Mesodermal cell (in vitro differentiated cells): ENCODE measurements at regions not wholly inside any gene's neighbourhood (a gene's known extent, or its start where the extent isn't known, plus 50 kb on each side); places are given as distances from the start of the nearest gene placed in this dataset.
A peak's percentile ranks its signal among the peaks of the same experiment; 100 is the strongest.

Experiments
- H3K27ac ChIP-seq: 2 replicates; pipeline ENCODE4 v1.7.0; 2013; ENCODE audit warnings: mild to moderate bottlenecking, low read depth, low read length, moderate library complexity; ENCODE audit not compliant: severe bottlenecking
- H3K36me3 ChIP-seq: 2 replicates; pipeline ENCODE4 v1.7.1; 2013; ENCODE audit warnings: mild to moderate bottlenecking, low read length, moderate library complexity; ENCODE audit not compliant: control insufficient read depth, insufficient read depth
- H3K4me1 ChIP-seq: one replicate; pipeline ENCODE4 v1.7.1; 2013; ENCODE audit warnings: mild to moderate bottlenecking, low read length; ENCODE audit not compliant: insufficient read depth, control insufficient read depth, poor library complexity, severe bottlenecking
- H3K4me3 ChIP-seq: 2 replicates; pipeline ENCODE4 v1.7.0; 2013; ENCODE audit warnings: low read length, control low read depth, mild to moderate bottlenecking; ENCODE audit not compliant: insufficient read depth, poor library complexity, severe bottlenecking; ENCODE audit errors: extremely low read depth
- H3K9me3 ChIP-seq: 2 replicates; pipeline ENCODE4 v1.7.1; 2013; ENCODE audit warnings: mild to moderate bottlenecking, low read length, moderate library complexity; ENCODE audit not compliant: control insufficient read depth
- WGBS, 2 experiments: methylation state at CpG; one replicate each; pipeline ENCODE4 v1.1.5; 2013; ENCODE audit warnings: missing lambda C conversion rate in 2 of 2; ENCODE audit not compliant: insufficient coverage in 2 of 2; 5-methylcytosine and 5-hydroxymethylcytosine counted together

DNA sequence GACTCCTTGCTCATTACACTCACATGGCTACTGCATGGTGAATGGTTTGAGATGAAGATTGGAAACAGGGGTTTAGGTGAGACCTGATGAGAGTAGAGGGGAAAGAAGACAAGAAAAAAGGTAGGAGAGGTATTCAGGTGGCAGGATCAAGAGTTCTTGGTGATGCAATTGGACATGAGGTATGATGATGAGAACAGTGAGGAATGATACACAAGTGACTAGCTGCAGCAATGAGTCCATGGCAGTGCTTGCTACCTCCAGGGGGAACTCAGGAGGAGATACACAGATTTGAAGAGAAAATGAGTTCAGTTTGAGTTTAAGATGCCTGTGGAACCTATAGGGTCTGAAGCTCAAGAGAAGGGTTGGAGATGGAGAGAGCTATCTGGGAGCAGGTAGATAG, 62.1 kb upstream of the NFE2L2 start:
- Histone ChIP-seq H3K27ac (no peak overlapping the region), H3K4me3 (no peak overlapping the region), H3K4me1 (peaks cover 16% of the 10 kb centered on the region), H3K9me3 (no peaks in the 10 kb centered on the region), H3K36me3 (no peaks in the 10 kb centered on the region)

- Histone ChIP-seq H3K27ac (no peak overlapping the region), H3K36me3 (no peaks in the 10 kb centered on the region), H3K9me3 (no peaks in the 10 kb centered on the region), H3K4me3 (no peak overlapping the region), H3K4me1 (peaks cover 20% of the 10 kb centered on the region)
- 95 to 100% methylated on average over 1 of the region's 1 CpG for WGBS, 2 experiments
These were observed 62.5 kb upstream of the NFE2L2 start for GRCh38 chr2:177327009-177327408.

DNA sequence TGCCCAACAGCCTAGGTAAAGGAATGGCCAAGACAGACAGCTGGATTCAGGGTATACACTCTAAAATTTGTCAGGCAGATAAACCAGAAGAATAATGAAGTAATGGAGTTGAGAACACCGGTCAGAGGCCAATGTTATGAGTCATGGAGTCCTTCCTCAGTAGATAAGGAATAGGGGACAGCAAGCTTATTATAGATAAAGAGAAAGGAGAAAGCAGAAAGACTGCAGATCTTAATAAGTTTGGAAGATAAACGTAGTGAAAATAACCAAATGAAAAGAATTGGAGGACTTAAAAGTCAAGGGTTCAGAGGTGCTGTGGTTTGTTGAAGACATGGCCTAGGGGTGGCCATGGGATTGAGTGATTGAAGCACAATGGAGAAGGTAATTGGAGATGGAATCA, 63.5 kb upstream of the NFE2L2 start:
- Histone ChIP-seq H3K36me3 (no peaks in the 10 kb centered on the region), H3K27ac (no peak overlapping the region), H3K4me1 (peaks cover 27% of the 10 kb centered on the region), H3K9me3 (no peaks in the 10 kb centered on the region), H3K4me3 (no peak overlapping the region)
- WGBS, 2 experiments: 81 to 94% methylated on average over 2 of the region's 2 CpGs

DNA sequence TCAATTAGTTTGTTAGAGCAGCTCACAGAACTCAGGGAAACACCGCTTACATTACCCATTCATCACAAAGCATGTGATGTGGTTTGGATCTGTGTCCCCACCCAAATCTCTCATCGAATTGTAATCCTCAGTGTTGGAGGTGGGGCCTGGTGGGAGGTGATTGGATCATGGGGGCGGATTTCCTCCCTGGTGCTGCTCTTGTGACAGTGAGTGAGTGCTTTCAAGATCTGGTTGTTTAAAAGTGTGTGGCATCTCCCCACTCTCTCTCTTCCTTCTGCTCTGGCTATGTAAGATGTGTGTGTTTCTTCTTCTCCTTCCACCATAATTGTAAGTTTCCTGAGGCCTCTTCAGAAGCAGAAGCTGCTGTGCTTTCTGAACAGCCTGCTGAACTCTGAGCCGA, 63.5 kb upstream of the AGPS start:
- Histone ChIP-seq H3K36me3 (no peaks in the 10 kb centered on the region), H3K9me3 (no peaks in the 10 kb centered on the region), H3K4me3 (no peak overlapping the region), H3K4me1 (peaks cover 29% of the 10 kb centered on the region), H3K27ac (no peak overlapping the region)
- no CpG with 5 or more reads among the region's 4 CpGs for WGBS, 2 experiments

DNA sequence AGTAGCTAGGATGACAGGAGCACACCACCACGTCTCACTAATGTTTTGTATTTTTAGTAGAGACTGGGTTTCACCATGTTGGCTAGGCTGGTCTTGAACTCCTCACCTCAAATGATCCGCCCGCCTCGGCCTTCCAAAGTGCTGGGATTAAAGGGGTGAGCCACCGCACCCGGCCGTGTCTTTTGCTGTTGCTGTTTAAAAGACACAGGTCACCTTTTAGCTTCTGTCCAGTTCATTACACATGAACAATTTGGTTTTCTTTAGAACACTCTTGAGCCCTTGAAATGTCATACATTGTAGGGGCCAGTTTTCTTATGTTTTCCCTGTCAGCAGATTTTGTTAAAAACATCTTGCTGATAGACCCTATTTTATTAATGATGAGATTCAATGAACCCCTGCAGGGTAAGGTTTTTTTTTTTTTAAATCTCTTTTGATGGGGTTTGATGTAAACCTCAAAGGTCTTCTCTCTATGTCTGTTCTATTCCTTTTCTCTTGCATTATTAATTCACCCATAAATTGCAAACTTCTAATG, 61.0 kb upstream of the AGPS start:
- Histone ChIP-seq H3K36me3 (no peaks in the 10 kb centered on the region), H3K4me1 (peaks cover 31% of the 10 kb centered on the region), H3K9me3 (no peaks in the 10 kb centered on the region), H3K27ac (no peak overlapping the region), H3K4me3 (no peak overlapping the region)
- WGBS, 2 experiments: 80 to 100% methylated on average over 3 to 6 of the region's 7 CpGs

- H3K9me3 ChIP-seq: no peaks in the 10 kb centered on the region
- WGBS, 2 experiments: 0 to 26% methylated on average over 2 to 6 of the region's 9 CpGs
- no peak overlapping the region for H3K4me3 ChIP-seq
- H3K36me3 ChIP-seq: no peaks in the 10 kb centered on the region
- H3K4me1 ChIP-seq: peaks cover 29% of the 10 kb centered on the region
- peak overlapping the region; percentile 92 for H3K27ac ChIP-seq
These were observed 60.3 kb upstream of the AGPS start for GRCh38 chr2:177332026-177332991.

DNA sequence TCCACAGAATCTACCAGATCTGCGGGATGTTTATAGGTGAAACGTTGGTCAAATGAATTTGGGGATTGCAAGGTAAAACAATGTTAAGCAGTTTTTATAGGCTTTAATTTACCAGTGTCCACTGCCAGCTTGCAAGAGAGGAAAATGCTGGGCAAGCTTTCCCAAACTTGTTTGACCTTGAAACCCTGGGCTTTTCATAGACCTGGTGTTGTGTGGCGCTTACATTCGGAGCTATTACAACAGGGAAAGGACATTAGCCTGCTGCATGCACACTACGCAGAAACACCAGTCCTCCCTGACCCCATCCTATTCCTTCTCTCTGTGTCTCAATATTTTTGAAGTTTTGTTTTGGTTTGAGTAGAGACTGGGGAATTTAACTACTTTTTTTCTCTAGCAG, 59.6 kb upstream of the AGPS start:
- no peaks in the 10 kb centered on the region for H3K36me3 ChIP-seq
- 44 to 56% methylated on average over 3 to 4 of the region's 5 CpGs for WGBS, 2 experiments
- peak overlapping the region; percentile 92 for H3K27ac ChIP-seq
- H3K9me3 ChIP-seq: no peaks in the 10 kb centered on the region
- peaks cover 29% of the 10 kb centered on the region for H3K4me1 ChIP-seq
- no peak overlapping the region for H3K4me3 ChIP-seq

DNA sequence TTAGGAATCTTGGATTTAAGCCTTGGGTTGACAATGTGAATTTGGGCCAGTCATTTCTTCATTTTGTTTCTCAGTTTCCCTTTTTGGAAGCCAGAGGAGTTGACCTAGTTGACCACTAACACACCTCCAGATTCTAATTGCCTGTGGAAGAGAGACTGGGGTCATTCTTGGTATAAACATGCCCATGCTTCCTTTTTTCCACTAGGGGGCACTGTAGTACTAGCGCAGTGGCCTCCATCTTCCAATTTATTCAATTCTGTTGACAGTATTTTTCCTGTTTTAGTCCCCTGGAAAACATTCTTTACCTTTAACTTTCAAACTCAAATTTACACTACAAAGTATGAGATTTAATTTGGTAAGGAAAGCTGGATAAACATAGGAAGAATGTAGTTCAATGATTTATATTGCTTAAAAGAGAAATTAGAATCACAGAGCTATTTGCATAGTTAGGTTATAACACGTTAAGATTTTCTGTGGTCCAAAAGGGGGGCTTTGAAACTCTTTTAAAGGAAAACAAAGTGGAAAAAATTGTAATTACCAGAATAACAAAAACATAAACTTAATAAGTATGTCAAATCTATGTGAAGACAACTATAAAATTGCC, 57.5 kb upstream of the AGPS start:
- Histone ChIP-seq H3K9me3 (no peaks in the 10 kb centered on the region), H3K36me3 (no peaks in the 10 kb centered on the region), H3K4me1 (peaks cover 35% of the 10 kb centered on the region), H3K27ac (no peak overlapping the region), H3K4me3 (no peak overlapping the region)
- WGBS, 2 experiments: 0% methylated on average over 1 of the region's 2 CpGs; no CpG with 5 or more reads in 1 of the 2 experiments

DNA sequence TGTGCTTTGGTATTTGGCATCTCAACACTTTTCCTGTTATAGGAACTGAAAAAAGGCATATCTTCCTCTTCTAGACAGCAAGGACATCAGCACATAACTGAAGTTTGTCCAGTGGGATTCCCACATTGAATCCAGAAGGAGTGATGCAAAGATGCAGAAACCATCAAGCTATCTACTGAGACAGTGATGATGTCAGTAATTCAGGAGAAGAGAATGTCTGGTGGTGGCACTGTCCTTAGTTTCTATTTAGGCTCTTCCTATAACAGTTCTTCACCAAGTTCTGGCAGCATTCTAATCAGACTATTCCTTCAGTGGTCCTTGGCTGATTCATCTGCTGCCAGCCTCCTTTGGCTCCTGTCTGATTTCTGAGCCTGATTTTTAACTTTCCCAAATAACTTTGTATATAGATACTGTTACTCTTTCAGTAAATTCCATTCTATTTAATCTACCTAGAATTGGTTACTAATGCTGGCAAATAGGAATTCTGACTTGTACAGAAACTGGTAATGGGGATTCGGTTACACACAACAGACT, 56.6 kb upstream of the AGPS start:
- Histone ChIP-seq H3K4me3 (no peak overlapping the region), H3K9me3 (no peaks in the 10 kb centered on the region), H3K27ac (peak overlapping the region; percentile 50), H3K4me1 (peaks cover 35% of the 10 kb centered on the region), H3K36me3 (no peaks in the 10 kb centered on the region)
- no CpG with 5 or more reads among the region's 1 CpG for WGBS, 2 experiments

DNA sequence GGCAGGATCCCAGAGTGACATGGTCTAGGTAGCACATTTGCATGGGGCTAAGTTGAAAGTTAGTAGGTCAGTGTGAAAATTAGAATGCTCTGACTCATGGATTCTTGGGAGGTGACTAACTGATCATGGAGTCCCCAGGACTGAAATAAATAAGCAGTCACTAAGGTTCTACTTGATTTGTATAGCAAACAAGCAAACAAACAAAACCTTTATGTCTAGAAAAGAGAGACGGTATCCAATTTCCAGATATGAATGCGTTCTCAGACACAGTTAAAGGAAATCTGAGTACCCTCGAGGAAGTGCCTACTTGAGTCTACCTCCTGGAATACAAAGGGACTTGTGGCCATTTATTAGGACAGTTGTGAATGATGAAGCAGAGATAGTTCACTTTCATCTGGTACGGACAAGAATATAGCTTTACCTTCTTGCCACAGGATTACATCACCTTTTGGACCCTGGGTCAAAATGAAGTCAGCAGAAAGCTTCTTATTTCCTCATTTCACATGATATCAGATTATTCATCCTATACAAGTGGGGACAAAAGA, 54.3 kb upstream of the AGPS start:
- no peak overlapping the region for H3K4me3 ChIP-seq
- peak overlapping the region; percentile 96 for H3K27ac ChIP-seq
- no peaks in the 10 kb centered on the region for H3K9me3 ChIP-seq
- no peaks in the 10 kb centered on the region for H3K36me3 ChIP-seq
- H3K4me1 ChIP-seq: peaks cover 21% of the 10 kb centered on the region
- 78 to 88% methylated on average over 3 to 4 of the region's 4 CpGs for WGBS, 2 experiments
